Eye (tissue), 1 donor: ENCODE measurements at regions not wholly inside any gene's neighbourhood (a gene's known extent, or its start where the extent isn't known, plus 50 kb on each side); places are given as distances from the start of the nearest gene placed in this dataset.
"Not testable (repeated sequence)": the region's sequence is repeated elsewhere in the genome, so short reads cannot be mapped to it uniquely, and the experiment has no call there.

ENCODE experiments used
- DNase-seq: peaks from one replicate; pipeline ENCODE4 v3.0.0-alpha.2; 2015

DNA sequence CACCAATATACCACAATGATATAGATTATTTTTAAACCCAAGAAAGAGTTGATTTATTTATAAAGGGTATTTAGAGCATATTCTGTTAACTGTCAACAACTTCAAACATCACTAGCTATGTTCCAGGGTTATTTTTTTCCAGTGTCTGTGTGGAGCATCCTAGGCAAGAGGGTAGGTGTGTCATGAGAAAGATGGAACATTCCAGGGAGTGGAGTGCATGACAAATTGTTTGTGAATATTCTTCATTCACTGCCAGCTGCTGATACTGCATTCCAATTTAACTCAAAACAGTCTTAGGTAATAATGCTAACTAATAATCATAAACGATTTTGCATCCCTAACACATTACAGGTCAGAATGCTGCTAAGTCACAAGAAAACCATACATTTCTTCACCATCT is 148.7 kb upstream of the RASGEF1B start:
- DNase-seq, result no peak

DNA sequence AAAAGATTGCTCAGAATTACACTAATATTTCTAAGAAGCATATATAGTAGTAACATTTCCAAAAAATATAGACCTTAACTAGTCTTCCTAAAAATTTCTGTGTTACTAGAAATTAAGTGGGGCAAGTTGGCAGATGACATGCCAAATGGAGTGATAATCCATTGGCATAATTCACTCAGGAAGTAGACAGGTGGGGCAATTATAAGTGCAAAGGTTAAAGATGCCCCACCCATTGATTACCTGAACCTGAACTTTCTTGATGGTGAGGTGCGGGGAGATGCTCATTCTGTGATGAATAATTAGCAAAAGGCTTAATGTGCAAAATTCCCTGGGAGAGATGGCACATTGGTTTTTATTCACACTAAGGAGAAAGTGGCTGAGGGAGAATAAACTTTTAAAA is 145.8 kb upstream of the RASGEF1B start:
- DNase-seq, result no peak

DNA sequence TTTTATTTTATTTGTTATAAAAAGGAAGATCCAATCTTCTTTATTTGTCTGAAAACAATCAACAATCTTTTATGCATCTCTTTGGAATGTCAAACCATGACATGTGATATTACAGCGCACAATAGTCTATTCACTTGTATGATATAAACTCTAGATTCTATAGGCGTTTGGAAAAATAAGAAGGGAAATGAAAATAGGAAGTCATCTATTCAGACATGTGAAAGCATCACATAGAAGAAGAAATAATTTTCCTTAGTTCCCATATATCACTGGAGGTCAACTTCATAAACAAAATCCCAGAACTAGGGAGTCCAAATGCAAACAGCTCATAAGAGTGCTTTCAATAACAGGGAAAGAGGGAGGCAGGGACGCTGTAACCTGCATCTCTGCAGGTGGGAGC is 139.5 kb upstream of the RASGEF1B start:
- no peak for DNase-seq

DNA sequence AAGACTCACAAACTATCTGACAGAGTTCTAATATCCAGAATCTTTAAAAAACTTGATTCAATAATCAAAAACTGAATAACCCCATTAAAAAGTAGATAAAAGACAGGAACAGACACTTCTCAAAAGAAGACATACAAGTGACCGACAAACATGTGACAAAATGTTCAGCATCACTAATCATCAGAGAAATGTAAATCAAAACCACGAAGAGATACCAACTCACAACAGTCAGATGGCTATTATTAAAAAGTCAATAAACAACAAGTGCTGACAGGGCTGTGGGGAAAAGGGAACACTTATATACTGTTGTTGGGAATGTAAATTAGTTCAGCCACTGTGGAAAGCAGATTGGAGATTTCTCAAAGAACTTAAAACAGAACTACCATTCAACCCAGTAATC is 138.1 kb upstream of the RASGEF1B start:
- no peak for DNase-seq

DNA sequence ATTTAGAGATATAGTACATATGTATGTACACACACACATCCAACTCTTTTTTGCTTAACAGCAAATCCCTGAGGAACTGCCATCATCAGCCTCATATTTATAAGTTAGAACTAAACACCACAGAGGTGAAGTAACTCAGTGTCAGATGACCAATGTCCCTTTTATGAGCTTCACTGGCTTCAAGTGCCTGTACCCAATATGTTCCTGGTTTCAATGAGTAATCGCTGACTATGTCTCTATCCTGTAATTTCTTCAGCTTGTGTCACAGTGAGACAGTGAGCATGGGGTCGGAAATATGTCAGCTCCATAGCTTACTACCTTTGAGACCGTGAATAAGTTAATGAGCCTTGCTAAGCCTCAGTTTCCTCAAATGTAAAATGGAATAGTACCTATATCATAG is 136.2 kb upstream of the RASGEF1B start:
- no peak for DNase-seq

DNA sequence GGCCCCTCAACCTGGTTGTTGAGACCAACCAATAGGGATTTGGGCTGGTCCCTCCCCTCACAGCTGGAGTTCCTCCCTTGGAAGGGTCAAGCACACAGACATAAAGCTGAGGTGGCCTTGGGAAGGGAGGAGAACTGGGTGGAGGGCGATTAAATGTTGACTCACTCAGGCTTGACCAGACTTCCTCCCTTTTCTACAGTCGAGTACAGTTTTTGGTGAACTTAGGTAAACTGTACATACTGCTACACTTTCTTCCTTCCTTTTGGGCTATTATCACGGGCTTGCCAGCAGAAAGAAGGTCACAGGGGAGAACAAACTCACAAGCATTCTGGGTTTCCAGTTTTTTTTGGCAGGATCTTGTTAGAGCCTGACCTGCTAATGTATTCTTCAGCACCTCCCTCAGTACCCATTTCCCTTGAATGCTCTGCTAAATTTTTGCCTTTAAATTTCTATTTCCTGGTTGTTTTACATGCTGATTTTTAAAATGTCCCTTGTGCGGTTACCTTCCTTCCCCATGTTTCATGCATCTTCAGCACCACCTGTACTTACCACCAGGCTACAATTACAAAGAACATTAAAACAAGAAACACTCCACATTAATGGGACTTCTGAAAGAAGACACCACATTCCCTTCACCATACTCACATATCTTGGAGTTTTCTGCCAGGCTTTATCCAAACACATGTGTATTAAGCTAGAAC is 135.2 kb upstream of the RASGEF1B start:
- no peak for DNase-seq

DNA sequence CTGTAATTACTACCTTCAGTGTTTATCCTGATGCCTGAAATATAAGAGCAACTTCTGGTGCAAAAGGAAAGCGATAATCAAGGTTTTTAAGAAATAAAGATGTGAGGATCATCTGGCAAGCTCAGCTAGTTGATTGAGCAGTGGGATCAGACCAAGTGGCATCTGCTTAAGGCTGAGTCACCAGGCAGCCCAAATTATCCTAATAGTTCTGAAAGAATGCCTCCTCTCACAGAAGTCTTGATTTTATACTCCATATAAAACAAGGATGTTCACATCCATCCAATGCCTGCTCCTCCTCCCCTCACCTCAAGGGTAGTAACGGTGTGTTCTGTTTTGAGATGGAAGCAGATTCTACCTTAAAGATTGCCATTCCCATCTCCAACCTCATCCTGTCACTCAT is 134.5 kb upstream of the RASGEF1B start:
- DNase-seq, result no peak

DNA sequence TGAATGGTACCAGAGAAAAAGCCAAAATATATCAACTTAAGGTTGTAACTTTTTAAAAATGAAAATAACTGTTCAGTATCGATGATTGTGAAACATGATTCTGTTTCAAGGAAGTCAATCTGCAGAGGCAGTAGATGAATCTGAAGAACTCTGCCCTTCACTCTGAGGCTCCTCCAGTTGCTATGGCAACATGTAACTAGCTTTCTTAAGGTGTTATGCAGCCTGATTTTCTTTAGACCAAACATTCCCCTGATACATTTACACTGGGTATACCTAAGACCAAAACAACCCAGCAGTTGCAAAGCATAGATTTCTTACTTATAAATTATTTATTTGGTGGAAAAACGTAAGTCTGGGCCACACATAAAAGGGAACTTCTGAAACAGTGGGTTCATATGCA is 133.6 kb upstream of the RASGEF1B start:
- peak; percentile 39 for DNase-seq

DNA sequence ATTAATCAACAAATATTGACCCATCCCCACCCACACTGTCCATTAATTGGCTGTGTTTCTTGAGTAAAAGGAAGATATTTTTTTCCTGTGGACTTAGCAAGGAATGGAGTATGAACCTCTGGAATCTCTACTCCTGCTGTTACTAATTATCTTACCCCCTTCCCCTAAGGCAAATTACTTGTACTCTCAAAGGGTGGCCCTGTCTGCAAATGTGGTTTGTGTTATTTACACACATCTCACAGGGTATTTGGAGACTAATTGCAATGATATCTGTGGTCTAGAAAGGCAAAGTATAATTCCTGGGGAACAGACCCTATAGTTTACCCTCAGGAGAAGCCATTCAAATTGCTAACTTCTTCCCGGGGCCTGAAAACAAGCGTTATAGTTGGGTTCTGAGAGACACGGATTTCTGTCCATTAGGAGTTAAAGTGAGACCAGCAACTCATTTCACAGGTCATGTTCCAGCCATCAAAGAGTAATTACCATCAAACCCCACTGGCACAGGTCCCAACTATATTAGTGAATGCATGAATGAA is 133.0 kb upstream of the RASGEF1B start:
- DNase-seq, result peak; percentile 43

DNA sequence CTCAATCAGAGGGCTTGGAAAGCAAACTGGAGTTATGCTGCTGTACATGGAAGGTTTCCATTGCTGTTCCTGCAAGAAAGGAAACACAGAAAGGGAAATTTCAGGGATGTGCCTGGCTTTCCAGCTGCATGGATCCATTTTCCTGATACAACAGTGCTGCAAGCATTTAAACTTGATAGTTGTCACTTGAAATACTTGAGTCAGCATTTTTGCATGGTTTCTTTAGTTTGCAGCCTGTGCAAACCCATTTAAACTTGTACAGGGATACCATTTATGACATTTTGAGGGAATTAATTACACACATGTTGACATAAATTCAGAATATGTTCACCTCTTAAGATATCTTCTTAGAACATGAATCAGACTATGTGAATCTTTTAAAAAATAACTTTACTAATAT is 131.1 kb upstream of the RASGEF1B start:
- no peak for DNase-seq

DNA sequence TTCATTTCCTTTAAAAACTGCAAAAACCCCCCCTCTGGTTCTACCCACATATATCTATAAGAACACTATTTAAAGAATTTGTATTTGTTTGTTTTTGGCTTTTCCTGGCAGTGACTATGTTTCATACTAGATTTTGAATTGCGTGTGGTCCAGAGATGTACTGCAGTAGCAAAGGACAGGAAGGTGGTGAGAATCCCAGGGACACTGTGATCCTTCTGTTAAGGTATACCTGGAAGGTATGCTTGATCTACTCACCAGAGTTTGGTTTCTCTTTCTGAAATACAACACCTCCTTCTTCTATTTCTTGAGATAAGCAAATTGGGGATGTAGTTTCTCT is 129.6 kb upstream of the RASGEF1B start:
- DNase-seq, result no peak

DNA sequence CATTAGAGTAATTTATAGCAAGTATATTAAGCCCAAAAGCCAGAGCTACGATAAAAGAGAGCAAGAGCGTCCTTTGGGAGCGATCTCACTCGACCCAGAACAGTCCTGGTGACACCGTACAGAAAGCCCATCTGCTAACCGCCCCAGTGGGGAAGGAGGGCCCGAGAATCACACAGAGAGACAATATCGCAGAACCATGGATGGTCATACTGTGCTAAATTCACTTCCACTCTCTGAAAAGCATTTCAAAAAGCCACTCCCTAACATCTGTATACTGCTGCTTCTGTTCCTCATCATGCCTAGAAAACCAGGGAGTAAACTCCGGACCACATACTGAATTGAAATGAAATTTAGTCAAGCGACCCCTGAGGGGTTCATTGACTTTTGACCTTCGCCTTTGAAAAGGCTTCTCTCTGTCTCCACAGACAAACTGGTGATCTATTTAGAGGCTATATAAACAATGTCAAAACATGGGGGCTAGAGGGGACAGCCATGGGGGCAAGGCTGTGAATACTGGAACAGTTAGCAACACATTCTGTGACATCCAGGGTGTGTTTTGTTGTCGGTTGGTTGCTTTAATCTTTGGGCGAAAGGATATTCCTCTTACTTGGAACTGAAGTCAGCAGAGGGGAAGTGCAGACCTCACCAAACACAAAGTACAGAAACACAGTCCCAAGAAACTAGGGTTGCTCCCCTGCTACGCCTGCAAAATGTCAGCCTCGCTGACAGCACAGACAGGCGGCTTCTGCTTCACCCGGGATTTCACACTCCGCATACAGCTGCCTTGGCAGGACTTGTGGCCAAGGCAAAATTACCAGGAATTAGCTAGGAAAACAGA is 129.0 kb upstream of the RASGEF1B start:
- DNase-seq, result peak; percentile 61

DNA sequence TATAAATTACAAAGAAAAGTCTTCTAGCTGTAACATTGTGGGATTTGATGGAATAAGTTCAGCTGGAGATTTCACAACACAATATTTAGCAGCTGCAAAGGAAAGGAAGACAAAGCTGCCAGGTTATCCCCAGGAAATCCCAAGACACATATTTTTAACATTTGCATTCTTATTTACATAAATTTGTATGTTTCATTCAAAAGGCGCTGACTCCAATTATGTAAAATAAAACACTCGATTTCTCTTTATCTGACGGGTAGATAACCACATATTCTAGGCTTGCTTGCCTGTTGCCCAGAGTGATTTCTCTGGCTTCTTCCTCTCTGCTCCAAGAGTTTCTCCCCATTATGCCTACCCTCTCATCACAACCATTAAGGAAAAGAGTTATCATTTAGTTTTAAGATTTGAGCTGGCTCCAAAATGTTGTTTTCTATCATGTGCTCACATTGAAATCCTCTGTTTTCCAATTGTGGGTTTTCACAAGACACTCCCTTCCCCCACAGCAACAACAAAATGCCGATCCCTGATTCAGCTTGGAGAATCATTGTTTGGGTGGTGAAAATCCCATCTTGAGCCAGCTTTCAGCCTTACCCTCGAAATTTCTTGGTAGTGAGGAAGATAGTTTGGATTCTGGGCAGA is 128.2 kb upstream of the RASGEF1B start:
- peak; percentile 15 for DNase-seq

DNA sequence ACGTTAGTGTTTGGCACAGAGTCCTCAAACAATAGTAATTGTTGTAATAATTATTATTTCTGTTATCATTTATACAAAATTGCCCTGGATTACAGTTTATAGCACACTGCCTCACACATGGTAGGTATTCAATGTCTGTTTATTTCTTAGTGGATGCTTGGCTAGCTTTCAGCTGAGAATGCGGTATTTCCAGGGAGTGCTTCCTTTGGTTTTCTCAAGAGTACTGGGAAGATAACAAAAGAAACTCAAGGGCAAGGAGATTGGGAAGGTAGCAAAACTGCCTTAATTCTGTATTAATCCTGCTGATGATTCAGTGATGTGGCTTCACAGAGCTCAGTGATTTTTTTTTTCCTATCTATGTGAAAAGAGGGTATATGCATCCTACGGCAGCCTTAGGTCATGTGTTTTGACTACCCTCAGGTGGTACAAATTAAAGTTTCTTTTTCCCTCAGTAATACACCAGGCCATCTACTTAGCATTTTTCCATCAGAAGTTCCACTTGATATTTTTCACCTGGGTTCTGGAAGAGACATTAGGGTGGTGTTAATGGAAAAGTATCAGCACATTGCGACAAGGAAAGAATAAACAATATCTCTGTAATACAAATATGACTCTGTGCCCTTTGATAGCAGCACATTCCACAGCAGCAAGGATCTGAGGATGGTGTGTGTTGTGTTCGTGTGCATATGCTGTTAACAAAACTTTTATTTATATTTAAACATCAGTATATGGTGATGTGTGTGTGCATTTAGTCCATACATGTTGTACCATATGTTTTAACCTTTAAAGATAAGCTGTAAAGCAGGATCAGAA is 124.3 kb upstream of the RASGEF1B start:
- DNase-seq, result no peak

DNA sequence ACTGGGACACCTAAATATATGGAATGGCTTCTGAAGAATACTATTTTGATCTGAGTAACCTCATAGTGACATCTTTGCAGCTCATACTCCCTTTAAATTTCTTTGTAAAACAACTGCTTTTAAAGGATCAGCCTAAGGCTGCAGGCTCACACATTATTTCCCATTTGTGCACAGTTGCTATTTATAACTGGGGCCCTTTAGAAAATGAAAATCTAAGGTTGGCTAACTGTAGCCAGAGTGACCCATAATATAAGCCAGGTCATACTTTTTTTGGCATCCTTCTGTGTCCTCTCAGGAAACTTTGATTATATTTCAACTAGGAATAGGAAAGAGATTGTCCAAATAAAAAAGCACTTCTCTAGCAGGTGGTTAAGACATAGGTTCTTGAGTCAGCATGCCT is 123.6 kb upstream of the RASGEF1B start:
- DNase-seq, result no peak

DNA sequence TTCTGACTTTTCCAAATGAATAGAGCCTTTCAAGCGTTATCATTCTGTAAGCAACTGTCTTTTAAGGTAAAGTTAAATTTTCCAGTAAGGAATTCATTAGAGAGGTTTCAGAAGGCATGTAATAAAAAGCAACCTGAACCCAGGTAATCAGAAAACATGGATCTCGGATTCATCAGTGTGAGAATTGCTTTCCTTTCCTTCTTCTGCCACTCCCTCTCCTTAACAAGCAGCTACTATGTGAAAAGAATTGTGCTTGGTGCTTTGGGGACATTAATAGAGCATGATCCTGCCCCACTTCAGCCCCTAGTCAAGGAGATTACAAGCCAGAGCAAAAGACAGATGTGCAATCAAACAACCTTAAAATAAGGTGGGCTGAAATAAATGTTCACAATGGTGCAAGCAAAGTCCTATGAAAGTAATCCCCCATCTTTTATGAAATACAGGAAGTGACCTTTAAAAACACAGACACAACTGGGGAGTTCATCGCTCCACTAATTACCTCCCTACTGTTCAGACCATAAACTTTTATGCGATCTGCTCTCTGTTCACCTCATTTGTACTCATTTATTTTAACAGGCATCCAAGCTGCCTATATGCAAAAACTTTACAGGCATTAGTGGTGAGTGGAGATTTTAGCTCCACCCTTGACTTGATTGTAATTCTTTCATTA is 122.9 kb upstream of the RASGEF1B start:
- DNase-seq, result no peak

DNA sequence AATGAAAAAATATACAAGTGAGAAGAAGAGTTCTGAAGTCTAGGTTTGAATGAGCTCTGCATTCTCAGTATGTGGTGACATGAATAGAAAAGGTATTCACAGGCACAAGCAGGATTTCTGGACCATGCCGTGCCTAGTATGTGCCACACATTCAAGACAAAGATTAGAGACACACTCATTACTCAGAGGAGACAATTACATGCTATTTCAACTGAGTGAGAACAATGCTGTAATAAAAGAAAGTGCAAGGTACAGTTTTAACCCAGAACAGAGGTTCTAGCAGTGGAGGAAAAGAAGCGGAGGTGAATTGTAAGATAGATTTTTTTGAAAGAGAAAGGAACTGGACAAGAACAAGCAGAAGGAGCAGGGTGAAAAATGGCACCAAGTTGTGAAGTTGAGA is 121.0 kb upstream of the RASGEF1B start:
- DNase-seq, result no peak

DNA sequence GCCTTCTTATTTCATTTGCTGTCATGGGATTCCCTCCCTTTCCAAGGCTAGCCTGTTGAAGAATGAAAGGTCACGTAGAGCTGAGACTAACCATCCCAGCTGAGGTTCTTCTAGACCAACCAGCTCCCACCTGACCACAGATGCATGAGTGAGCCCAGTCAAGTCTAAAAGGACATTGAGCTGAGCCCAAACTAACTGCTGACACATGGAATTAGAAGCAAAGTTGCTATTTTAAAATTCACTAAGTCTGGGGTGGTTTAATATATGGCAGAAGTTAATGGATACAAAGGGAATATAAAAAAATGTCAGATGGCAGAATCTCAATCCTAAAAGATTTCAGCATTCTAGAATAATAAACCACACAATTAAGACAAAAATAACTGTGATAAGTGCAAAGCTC is 118.9 kb upstream of the RASGEF1B start:
- DNase-seq, result no peak

DNA sequence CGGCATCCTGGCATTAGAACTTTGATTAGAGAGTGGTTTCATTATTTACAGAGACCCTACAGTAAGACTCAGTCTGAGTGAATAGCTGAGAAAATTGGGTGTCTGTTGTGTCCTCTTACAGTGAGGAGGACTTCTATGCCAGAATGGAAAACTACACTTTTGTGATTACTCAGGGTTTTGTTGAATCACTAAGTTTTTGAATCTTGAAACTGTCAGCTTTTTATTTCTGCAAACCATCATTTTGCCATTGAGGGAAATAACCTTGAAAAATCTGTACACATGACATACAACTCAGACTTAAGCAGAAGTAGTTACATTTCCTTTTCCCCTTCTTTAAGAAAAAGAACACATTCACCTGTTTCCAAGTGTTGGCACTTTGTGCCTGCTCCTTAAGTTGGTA is 117.6 kb upstream of the RASGEF1B start:
- no peak for DNase-seq

DNA sequence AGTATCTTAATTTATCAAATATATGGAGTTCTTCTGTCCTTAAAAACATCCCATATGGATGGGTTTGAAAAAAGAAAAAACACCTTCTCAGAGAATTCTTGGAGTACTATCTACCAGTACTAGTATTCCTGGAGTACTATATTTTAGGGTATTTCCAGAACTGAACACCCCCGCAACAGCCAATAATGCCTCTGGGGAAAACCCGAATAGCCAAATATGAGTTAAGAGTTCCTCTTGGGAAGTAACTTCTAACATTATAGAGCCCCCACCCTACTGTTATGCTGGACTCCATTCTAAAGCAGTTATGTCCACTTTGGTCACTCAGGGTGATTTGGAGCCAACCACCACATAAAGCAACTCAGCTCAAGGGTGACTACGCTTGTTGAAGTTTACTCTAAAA is 115.0 kb upstream of the RASGEF1B start:
- no peak for DNase-seq

DNA sequence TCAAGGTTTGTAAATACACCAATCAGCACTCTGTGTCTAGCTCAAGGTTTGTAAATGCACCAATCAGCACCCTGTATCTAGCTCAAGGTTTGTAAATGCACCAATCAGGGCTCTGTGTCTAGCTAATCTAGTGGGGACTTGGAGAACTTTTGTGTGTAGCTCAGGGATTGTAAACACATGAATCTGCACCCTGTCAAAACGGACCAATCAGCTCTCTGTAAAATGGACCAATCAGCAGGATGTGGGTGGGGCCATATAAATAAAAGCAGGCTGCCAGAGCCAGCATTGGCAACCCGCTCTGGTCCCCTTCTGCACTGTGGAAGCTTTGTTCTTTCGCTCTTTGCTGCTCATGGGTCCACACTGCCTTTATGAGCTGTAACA is 109.3 kb upstream of the RASGEF1B start:
- DNase-seq, result not testable (repeated sequence)

DNA sequence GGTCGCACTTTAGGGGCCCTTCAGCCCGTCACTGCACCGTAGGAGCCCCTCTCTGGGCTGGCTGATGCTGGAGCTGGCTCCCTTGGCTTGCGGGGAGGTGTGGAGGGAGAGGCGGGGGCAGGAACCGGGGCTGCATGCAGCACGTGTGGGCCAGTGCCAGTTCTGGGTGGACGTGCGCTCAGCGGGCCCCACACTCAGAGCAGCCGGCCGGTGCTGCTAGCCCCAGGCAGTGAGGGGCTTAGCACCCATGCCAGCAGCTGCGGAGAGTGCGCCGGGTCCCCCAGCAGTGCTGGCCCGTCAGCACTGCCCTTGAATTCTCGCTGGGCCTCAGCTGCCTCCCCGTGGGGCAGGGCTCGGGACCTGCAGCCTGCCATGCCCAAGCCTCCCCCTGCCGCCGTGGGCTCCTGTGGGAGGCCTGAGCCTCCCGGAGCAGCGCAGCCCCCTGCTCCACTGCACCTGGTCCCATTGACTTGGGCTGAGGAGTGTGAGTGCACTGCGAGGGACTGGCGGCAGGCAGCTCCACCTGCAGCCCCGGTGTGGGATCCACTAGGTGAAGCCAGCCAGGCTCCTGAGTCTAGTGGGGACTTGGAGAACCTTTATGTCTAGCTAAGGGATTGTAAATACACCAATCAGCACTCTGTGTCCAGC is 108.8 kb upstream of the RASGEF1B start:
- no peak for DNase-seq
